DMS 273 (cell line): ENCODE measurements at regions not wholly inside any gene's neighbourhood (a gene's known extent, or its start where the extent isn't known, plus 50 kb on each side); places are given as distances from the start of the nearest gene placed in this dataset.

Experiments used
- DNase-seq: peaks from one replicate; lab custom pipeline; 2025; ENCODE audit not compliant: unreplicated experiment; lab: John Stamatoyannopoulos, UW

DNA sequence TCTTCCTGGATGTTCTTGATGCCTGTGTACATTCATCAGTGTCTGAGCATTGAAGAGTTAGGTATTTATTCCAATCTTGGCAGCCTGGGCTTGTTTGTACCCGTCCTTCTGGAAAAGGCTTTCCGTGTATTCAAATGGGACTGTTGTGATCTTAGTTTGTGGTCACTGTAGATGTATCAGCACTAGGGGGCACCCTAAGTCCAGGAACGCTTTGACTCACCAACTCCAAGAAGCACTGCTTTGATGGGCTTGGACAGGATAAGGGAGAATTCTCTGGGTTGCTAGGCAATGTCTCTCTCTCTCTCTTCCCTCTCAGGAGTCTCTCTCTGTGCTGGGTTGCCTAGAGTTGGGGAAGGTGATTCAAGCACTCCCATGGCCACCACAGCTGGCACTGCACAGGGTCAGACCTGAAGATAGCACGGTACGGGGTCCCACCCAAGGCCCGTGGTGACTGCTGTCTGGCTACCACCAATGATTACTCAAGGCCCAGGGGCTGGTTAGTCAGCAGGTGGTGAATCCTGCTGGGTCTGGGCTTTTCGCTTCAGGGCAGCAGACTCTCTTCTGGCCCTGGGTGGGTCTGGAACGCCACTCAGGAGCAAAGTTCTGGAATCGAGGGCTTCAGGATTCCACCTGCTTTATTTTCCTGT lies 211.1 kb upstream of the RGS6 start:
- peak; percentile 75 for DNase-seq

DNA sequence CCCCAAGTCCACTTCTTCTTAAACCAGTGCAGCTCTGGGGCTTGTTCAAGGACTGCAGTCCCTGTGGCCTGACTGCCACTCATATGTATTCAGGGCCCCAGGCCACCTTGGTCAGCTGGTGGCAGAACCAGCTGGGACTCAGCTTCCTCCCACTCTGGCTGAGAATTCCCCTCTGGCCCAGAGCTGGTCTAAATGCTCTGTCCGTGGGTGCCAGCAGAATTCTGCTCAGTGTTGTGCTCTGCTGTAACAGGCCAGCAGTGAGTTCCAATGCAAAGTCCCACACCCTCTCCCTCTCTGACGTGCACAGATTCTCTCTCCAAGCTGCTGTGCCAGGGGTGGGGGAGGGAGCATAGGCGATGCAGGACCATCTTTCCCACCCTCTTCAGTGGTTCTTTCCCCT lies 210.4 kb upstream of the RGS6 start:
- DNase-seq, result no peak

DNA sequence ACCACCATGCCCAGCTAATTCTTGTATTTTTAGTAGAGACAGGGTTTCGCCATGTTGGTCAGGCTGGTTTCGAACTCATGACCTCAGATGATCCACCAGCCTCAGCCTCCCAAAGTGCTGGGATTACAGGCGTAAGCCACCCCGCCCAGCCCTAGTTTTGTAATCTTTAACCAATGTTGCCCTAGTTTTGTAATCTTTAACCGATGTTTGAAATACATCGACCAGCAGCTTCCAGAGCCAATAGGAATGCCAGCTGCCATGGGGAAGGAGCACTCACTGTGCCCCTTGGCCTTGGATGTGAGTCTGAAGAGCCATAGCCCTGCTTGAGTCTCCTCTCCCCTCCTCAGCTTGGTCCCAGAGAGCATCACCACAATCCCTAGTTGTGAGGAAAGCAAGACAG lies 209.3 kb upstream of the RGS6 start:
- no peak for DNase-seq

DNA sequence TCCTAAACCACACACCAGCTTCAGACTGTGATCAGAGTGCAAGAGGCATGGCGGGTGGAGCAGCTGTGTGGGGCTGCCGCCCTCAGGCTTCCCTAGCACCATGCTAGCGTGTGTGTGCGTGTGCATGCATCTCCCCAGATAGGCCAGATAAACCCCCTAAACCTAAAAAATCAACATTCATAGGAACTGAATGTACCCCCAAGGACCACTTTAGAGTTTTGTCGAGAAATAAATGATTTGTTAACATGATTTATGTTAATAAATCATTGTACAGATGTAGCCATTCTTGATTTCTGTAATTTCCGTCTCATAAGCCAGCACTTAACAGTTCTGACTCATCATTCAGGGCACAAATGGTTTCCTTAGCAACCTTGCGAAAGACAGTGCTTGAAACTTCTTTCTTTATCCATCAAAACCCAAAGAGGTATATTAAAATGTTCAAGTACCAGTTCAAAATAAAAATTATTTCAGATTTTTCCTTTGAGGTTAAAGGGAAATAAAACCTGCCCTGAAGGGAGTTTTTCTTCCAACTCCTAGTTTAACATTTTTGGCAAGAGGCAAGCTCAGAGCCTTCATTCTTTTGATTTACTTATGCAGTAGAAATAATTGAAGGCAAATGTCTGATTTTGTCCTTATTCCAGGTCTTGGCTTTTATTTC lies 206.2 kb upstream of the RGS6 start:
- no peak for DNase-seq

- no peak for DNase-seq
Measured at GRCh38 chr14:71726580-71727021, 205.6 kb upstream of the RGS6 start.

GRCh38 chr14:71728386-71728785 lies 203.8 kb upstream of the RGS6 start:
- no peak for DNase-seq

DNA sequence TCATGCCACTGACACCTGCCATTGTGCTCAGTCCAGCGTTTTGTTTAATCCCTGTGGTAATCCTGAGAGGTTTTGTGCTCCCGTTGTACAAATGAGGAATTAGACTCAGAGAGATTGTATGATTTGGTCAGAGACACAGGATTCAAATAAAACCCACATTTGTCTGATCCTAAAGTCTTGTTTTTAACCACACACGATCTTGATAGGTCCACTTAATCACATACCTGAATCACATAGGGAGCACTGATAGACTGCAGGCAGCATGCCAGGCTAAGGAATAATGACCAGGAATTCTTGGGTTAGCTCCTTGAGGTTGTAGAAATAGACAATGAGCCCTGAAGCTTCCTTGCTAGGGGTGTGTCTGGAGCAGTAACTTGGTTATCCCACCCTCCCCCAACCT lies 202.6 kb upstream of the RGS6 start:
- DNase-seq, result no peak

GRCh38 chr14:71730471-71730870 lies 201.8 kb upstream of the RGS6 start:
- DNase-seq, result no peak

DNA sequence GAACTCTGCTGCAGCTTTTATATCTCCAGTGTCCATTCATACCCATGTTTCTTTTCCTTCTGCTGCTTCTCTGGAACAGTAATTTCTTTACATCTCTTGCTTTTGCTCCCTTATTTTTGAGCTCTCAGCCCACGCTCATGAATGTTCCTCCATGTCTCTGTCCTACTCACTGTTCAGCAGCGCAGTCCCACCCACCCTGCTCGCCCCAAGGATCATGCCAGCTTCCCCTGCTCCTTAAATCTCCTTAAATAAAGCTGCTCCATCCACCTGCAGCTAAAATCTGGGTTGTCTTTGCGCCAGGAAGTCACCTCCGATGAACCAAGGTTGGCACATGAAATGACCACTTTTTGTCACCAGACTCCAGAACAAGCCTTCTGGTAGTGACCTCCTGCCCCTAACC lies 201.1 kb upstream of the RGS6 start:
- no peak for DNase-seq

GRCh38 chr14:71733210-71733883 lies 198.9 kb upstream of the RGS6 start:
- DNase-seq, result no peak

DNA sequence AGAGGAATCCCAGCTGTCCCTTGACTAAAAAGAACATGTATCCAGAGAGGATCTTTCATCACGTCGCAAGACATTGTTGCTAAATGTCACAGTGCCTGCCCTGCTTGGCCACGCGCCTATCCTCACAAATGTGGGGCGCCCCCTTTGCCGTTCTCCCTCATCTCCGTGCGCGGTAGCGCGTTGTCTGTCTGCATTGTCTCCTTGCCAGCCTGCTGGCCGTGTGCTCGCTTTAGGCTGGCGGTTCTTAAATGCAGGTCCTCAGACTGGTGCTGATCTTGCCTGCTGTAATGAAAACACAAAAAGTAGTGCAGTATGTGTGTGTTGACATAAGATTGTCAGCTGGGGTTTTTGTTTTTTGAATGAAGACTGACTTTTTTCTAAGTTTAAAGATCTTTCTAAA lies 198.2 kb upstream of the RGS6 start:
- DNase-seq, result no peak

DNA sequence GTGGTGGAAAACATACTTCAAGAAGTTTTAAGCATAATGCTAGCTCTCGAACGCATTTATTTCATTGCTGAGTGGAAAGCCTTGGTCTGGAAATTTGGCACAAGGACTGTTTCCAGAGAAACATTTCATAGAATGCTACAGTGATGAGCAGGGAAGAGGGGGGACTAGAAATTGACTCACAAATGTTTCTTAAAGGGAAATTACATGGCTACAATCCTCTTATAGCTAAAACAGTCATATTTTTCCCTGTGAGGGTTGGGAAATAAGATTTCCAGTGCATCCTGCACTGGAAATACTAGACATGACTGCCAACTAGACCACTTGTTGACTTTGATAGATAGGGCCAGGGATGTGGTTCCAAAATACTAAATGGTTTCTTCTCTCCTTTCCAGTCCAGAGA lies 197.3 kb upstream of the RGS6 start:
- no peak for DNase-seq

DNA sequence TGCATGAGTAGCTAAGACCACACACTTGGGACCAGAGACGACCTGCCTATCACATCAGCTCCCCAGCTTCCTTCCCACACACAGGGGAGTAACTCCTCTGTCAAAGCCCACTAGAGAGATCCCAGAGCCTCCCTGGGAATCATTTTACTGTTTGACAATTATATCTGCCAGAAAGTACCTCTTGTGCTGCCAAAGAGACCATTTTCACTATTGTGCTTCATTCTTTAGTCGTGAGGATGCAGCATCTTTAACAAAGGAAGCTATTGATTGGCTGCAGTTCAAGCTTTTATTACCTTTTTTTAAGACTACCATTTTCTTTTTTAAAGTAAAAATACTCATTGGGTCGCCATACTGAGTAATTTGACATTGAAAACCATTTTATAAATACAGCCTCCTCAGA lies 194.5 kb upstream of the RGS6 start:
- DNase-seq, result no peak

GRCh38 chr14:71739273-71739990 lies 192.8 kb upstream of the RGS6 start:
- no peak for DNase-seq

DNA sequence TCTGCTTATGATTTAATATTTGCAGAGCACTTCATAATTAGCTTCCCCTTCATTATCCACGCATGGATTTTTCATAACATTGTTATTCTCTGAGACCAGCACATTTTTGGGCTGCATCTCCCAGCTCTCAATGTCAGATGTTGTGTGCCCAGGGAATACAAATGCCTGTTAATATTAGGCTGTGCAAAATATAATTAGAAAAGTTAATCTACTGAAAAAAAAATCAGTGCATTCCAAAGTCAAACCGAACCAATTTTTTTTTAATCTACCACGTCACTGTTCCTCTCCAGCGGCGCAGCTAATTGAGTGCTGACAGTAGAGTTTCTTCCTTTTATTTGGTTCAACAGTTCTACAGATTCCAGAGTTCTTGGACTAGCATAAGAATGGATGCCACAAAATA lies 191.0 kb upstream of the RGS6 start:
- DNase-seq, result no peak

DNA sequence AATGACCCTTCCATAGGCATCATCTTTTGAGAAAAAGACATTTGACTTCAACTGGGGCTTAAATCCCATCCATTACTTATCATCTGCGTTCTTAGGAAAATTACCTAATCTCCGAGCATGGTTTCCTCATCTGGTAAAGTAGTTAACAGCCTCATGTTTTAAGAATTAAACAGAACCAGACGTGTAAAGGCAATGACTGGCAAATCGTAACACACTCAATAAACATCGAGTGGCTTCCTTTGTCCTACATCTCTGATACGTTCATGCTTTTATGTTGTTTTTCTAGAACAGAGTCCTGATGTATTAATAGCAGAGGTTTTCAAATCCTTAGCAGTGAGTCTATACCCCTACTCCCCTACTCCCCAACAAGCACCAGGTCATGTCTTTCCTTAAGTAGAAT lies 189.7 kb upstream of the RGS6 start:
- DNase-seq, result no peak

- no peak for DNase-seq
Measured at GRCh38 chr14:71745072-71745471, 187.2 kb upstream of the RGS6 start.

- no peak for DNase-seq
Measured at GRCh38 chr14:71748196-71748595, 184.0 kb upstream of the RGS6 start.

DNA sequence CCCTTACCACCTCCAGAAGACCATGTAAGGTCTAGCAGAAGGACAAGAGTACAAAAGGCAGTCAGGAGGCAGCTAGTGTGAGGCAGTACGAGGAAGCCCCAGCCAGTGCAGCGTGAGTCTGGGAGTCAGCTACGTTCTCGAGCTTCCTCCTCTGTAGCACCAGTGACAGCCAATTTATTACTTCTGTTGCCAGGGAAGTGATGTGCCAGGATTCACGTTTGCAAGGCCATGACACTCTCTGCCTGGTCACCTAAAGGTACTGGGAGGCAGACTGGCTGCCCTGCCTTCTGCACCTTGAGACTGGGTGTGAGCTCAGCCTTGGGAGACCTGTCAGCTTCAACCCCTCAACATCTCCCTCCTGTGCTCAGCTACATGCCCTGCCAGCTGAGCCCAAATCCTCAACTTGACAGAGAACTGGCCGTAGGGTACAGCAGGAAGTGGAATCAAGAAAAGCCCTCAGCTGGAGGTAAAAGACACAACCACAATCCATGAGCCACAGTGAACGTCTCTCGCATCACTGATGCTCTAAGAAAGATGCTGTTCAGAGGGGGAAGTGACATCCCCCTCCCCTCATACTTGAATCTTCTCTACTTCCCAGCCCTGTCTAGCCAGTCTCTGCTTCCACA lies 182.5 kb upstream of the RGS6 start:
- DNase-seq, result no peak

GRCh38 chr14:71751264-71751663 lies 181.0 kb upstream of the RGS6 start:
- DNase-seq, result no peak

DNA sequence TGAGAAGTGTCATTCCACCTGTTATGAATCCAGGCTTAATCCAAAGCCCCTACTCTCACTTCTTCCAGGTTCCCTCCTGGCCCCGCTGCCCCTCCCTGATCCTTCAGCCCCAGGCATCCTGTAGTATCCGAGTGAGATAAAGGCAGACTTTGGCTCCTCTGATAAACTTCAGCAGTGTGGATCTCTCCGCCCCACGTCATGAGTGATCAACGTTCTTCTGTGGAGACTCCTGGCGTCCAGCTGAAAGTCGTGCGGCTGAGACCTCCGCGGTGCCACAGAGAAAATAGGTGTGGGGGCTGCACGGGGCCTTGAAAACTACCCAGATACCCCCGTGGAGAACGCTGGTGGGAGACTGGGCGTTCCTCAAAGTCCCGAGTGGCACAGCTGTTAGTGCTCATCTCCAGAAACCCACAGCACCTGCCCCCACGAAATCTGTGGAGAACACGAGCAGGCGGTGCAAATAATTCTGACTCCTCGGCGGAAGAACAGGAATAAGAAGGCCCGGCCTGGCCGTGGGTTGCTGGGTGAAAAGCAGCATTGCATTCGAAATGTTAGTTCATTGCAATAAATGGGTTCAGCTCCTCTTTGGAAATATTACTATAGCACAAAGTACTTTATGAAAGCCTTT lies 180.0 kb upstream of the RGS6 start:
- peak; percentile 31 for DNase-seq
